ENCODE measurements at regions not wholly inside any gene's neighbourhood (a gene's known extent, or its start where the extent isn't known, plus 50 kb on each side); places are given as distances from the start of the nearest gene placed in this dataset.

GRCh38 chr1:187509091-187509490, 680.3 kb downstream of the PLA2G4A start:
- no peak for DNase-seq (ENCODE audit: extremely low read depth, insufficient read length)

DNA sequence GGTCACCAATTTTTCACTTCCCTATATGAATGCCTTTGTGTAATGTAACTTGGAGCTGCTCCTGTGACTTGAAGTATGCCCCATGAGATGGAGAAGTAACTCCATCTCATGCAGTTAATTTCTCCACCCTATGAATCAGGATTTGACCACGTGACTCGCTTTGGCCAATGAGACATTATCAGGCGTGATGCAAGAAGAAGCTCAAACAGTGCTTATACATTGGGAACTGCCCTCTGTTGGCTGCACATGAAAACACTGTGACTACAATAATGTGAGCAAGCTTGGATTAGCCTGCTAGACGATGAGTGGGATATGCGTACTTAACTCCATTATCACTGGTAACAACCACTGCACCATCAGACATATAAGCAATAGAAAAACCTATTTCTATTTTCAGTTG, 684.4 kb downstream of the PLA2G4A start:
- H3K4me3 ChIP-seq (replicated peaks; ENCODE audit: low read depth, low read length), result no peak overlapping the region
- TF ChIP-seq CTCF (IDR thresholded peaks at IDR 0.05; ENCODE audit: insufficient read depth, low read length, poor library complexity, severe bottlenecking), result no peak
- H3K27me3 ChIP-seq (replicated peaks; ENCODE audit: control insufficient read depth, insufficient read depth, low read length), result no peaks in the 10 kb centered on the region
- no peaks in the 10 kb centered on the region for H3K36me3 ChIP-seq (ENCODE audit: control insufficient read depth, insufficient read depth, low read length)
- no peak for DNase-seq (ENCODE audit: extremely low read depth, insufficient read length)

More at GRCh38 chr1:187509091-187509490, 680.3 kb downstream of the PLA2G4A start:
- Histone ChIP-seq H3K36me3 (ENCODE audit: control insufficient read depth, insufficient read depth, low read length) (no peaks in the 10 kb centered on the region), H3K27me3 (replicated peaks; ENCODE audit: control insufficient read depth, insufficient read depth, low read length) (no peaks in the 10 kb centered on the region), H3K4me3 (replicated peaks; ENCODE audit: low read depth, low read length) (no peak overlapping the region)
- TF ChIP-seq CTCF (IDR thresholded peaks at IDR 0.05; ENCODE audit: insufficient read depth, low read length, poor library complexity, severe bottlenecking), result no peak

GRCh38 chr1:187514110-187514509, 685.4 kb downstream of the PLA2G4A start:
- no peaks in the 10 kb centered on the region for H3K27me3 ChIP-seq (replicated peaks; ENCODE audit: control insufficient read depth, insufficient read depth, low read length)
- no peaks in the 10 kb centered on the region for H3K36me3 ChIP-seq (ENCODE audit: control insufficient read depth, insufficient read depth, low read length)
- TF ChIP-seq CTCF (IDR thresholded peaks at IDR 0.05; ENCODE audit: insufficient read depth, low read length, poor library complexity, severe bottlenecking), result no peak
- H3K4me3 ChIP-seq (replicated peaks; ENCODE audit: low read depth, low read length), result no peak overlapping the region
- DNase-seq (ENCODE audit: extremely low read depth, insufficient read length), result no peak

GRCh38 chr1:187516874-187517273, 688.1 kb downstream of the PLA2G4A start:
- TF ChIP-seq CTCF (IDR thresholded peaks at IDR 0.05; ENCODE audit: insufficient read depth, low read length, poor library complexity, severe bottlenecking), result no peak
- no peaks in the 10 kb centered on the region for H3K27me3 ChIP-seq (replicated peaks; ENCODE audit: control insufficient read depth, insufficient read depth, low read length)
- DNase-seq (ENCODE audit: extremely low read depth, insufficient read length), result no peak
- H3K36me3 ChIP-seq (ENCODE audit: control insufficient read depth, insufficient read depth, low read length), result no peaks in the 10 kb centered on the region
- no peak overlapping the region for H3K4me3 ChIP-seq (replicated peaks; ENCODE audit: low read depth, low read length)

GRCh38 chr1:187517546-187517945, 688.8 kb downstream of the PLA2G4A start:
- Histone ChIP-seq H3K36me3 (ENCODE audit: control insufficient read depth, insufficient read depth, low read length) (no peaks in the 10 kb centered on the region), H3K4me3 (replicated peaks; ENCODE audit: low read depth, low read length) (no peak overlapping the region), H3K27me3 (replicated peaks; ENCODE audit: control insufficient read depth, insufficient read depth, low read length) (no peaks in the 10 kb centered on the region)
- DNase-seq (ENCODE audit: extremely low read depth, insufficient read length), result no peak
- TF ChIP-seq CTCF (IDR thresholded peaks at IDR 0.05; ENCODE audit: insufficient read depth, low read length, poor library complexity, severe bottlenecking), result no peak

DNA sequence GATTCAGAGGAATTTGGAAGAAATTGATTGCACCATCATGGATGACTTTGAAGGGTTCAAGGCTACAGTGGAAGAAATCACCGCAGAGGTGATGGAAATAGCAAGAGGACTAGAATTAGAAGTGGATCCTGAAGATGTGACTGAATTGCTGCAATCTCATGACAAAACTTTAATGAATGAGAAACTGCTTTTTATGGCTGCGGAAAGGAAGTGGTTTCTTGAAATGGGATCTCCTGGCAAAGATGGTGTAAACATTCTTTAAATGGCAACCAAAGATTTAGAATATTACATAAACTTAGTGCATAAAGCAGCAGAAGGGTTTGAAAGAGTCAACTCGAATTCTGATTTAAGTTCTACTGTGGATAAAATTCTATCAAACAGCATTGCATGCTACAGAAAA, 698.6 kb downstream of the PLA2G4A start:
- TF ChIP-seq CTCF (IDR thresholded peaks at IDR 0.05; ENCODE audit: insufficient read depth, low read length, poor library complexity, severe bottlenecking), result no peak
- no peaks in the 10 kb centered on the region for H3K27me3 ChIP-seq (replicated peaks; ENCODE audit: control insufficient read depth, insufficient read depth, low read length)
- no peak for DNase-seq (ENCODE audit: extremely low read depth, insufficient read length)
- no peaks in the 10 kb centered on the region for H3K36me3 ChIP-seq (ENCODE audit: control insufficient read depth, insufficient read depth, low read length)
- H3K4me3 ChIP-seq (replicated peaks; ENCODE audit: low read depth, low read length), result no peak overlapping the region

All from GM06990 (cell line).